Urinary bladder (tissue), 3 donors: ENCODE measurements at regions not wholly inside any gene's neighbourhood (a gene's known extent, or its start where the extent isn't known, plus 50 kb on each side); places are given as distances from the start of the nearest gene placed in this dataset.
"Not testable (repeated sequence)": the region's sequence is repeated elsewhere in the genome, so short reads cannot be mapped to it uniquely, and the experiment has no call there.

Experiments used
- DNase-seq: peaks from one replicate; pipeline ENCODE4 v3.0.0-alpha.2; 2015; ENCODE audit errors: extremely low spot score
- H3K27ac ChIP-seq: one replicate; pipeline ENCODE4 v1.5.1; 2013; ENCODE audit warnings: low read depth, mild to moderate bottlenecking, moderate library complexity
- H3K36me3 ChIP-seq: one replicate; pipeline ENCODE4 v1.6.1; 2013; ENCODE audit warnings: mild to moderate bottlenecking, moderate library complexity; ENCODE audit not compliant: insufficient read depth
- H3K4me1 ChIP-seq: one replicate; pipeline ENCODE4 v1.6.1; 2013; ENCODE audit warnings: mild to moderate bottlenecking, moderate library complexity; ENCODE audit not compliant: insufficient read depth
- H3K4me3 ChIP-seq: one replicate; pipeline ENCODE4 v1.5.1; 2013; ENCODE audit warnings: low read depth, low read length
- WGBS: extraction: QIAGEN DNeasy Blood & Tissue Kit; methylation state at CpG from one replicate; pipeline ENCODE4 v1.1.7; 2013; 5-methylcytosine and 5-hydroxymethylcytosine counted together
- donor health status: healthy with polysubstance abuse.
- donor health status: healthy.

GRCh38 chr1:73899311-73899710 is 298.7 kb downstream of the LRRIQ3 start:
- Histone ChIP-seq H3K36me3 (no peaks in the 10 kb centered on the region), H3K4me3 (no peak overlapping the region), H3K27ac (no peak overlapping the region), H3K4me1 (no peaks in the 10 kb centered on the region)
- WGBS, result 28% methylated on average over 3 of the region's 3 CpGs
- DNase-seq, result no peak

GRCh38 chr1:73898540-73898939 is 299.4 kb downstream of the LRRIQ3 start:
- Histone ChIP-seq H3K4me1 (no peaks in the 10 kb centered on the region), H3K27ac (no peak overlapping the region), H3K36me3 (no peaks in the 10 kb centered on the region), H3K4me3 (no peak overlapping the region)
- 81% methylated on average over 3 of the region's 3 CpGs for WGBS
- DNase-seq, result no peak

GRCh38 chr1:73887412-73887811 is 310.6 kb downstream of the LRRIQ3 start:
- WGBS, result 78% methylated on average over 3 of the region's 3 CpGs
- no peak overlapping the region for H3K27ac ChIP-seq
- H3K4me3 ChIP-seq, result no peak overlapping the region
- no peaks in the 10 kb centered on the region for H3K4me1 ChIP-seq
- no peak for DNase-seq
- no peaks in the 10 kb centered on the region for H3K36me3 ChIP-seq

- whole genome bisulfite sequencing, result 62% methylated on average over 2 of the region's 2 CpGs
- Histone ChIP-seq H3K4me1 (no peaks in the 10 kb centered on the region), H3K27ac (no peak overlapping the region), H3K4me3 (no peak overlapping the region), H3K36me3 (no peaks in the 10 kb centered on the region)
- DNase-seq, result no peak
These were observed 311.3 kb downstream of the LRRIQ3 start for GRCh38 chr1:73886716-73887115.

- no peak for DNase-seq
- H3K4me3 ChIP-seq, result no peak overlapping the region
- H3K4me1 ChIP-seq, result no peaks in the 10 kb centered on the region
- 64% methylated on average over 1 of the region's 1 CpG for WGBS
- no peak overlapping the region for H3K27ac ChIP-seq
- H3K36me3 ChIP-seq, result no peaks in the 10 kb centered on the region
These were observed 323.2 kb downstream of the LRRIQ3 start for GRCh38 chr1:73874806-73875205.

DNA sequence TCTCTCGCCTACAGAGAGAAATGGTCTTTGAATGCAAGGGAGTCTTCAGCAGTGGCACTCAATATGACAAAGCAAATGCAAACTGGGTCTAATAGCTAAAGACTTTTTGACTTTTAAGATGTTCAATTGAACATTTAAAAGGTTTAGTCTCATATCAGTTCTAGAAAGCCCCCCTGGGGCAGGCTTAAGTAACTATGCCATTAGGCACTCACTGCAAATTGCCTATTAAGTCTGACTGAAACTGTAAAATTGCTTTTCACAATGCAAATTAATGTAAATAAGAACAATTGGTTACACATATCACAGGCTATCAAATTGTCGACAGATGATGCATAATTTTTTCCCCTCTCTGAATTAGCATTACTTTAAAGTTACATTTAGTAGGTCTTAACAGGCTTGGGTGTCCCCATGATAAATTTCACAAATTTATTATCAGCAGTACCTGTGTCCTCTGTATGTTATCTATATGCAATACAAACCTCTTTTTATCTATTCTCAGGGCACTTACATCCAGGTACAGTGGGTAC is 329.1 kb downstream of the LRRIQ3 start:
- WGBS, result 72% methylated on average over 2 of the region's 2 CpGs
- H3K4me1 ChIP-seq, result no peaks in the 10 kb centered on the region
- no peak overlapping the region for H3K27ac ChIP-seq
- no peaks in the 10 kb centered on the region for H3K36me3 ChIP-seq
- H3K4me3 ChIP-seq, result no peak overlapping the region
- no peak for DNase-seq

GRCh38 chr1:73862355-73862754 is 335.6 kb downstream of the LRRIQ3 start:
- no peak for DNase-seq
- no peak overlapping the region for H3K4me3 ChIP-seq
- no peaks in the 10 kb centered on the region for H3K4me1 ChIP-seq
- H3K27ac ChIP-seq, result no peak overlapping the region
- 83% methylated on average over 1 of the region's 1 CpG for WGBS
- H3K36me3 ChIP-seq, result no peaks in the 10 kb centered on the region

- Histone ChIP-seq H3K36me3 (no peaks in the 10 kb centered on the region), H3K27ac (no peak overlapping the region), H3K4me3 (no peak overlapping the region), H3K4me1 (no peaks in the 10 kb centered on the region)
- no peak for DNase-seq
- WGBS, result 41% methylated on average over 2 of the region's 2 CpGs
These were observed 337.5 kb downstream of the LRRIQ3 start for GRCh38 chr1:73860421-73860950.

GRCh38 chr1:73859227-73859626 is 338.7 kb downstream of the LRRIQ3 start:
- no peaks in the 10 kb centered on the region for H3K4me1 ChIP-seq
- H3K27ac ChIP-seq, result no peak overlapping the region
- H3K36me3 ChIP-seq, result no peaks in the 10 kb centered on the region
- no peak overlapping the region for H3K4me3 ChIP-seq
- DNase-seq, result no peak
- WGBS, result 100% methylated on average over 1 of the region's 1 CpG

DNA sequence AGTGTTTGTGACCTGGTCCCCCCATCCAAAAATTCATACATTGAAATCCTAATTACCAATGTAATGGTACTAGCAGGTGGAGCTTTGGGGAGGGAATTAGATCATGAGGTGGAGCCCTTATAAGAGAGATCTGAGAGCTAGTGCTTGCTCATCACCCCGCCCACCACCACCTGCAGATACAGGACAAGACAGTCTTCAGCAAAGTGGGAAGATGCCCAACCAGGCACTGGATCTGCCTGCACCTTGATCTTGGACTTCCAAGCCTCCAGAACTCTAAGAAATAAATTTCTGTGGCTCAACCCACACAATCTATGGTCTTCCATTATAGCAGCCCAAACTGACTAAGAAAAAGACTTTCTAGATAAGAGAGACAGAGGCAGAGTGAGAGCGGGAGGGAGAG is 343.4 kb downstream of the LRRIQ3 start:
- no peak overlapping the region for H3K27ac ChIP-seq
- no peak overlapping the region for H3K4me3 ChIP-seq
- H3K4me1 ChIP-seq, result no peaks in the 10 kb centered on the region
- WGBS, result 91% methylated on average over 2 of the region's 2 CpGs
- no peaks in the 10 kb centered on the region for H3K36me3 ChIP-seq
- no peak for DNase-seq

DNA sequence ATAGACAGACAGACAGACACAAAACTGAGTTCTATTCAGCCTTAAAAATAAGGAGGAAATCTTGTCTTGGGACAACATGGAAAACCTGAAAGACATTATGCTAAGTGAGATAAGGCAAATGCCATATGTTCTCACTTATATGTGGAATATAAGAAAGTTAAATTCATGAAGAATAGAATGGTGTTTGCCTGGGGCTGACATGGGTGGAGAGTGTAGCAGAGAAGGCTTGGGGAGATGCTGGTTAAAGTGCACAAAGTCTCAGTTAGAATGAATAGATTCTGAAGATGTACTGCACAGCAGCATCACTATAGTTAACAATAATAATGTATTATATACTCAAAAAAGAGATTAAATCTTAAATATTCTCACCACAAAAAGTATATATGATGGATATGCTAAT is 355.5 kb downstream of the LRRIQ3 start:
- no peaks in the 10 kb centered on the region for H3K4me1 ChIP-seq
- no peak for DNase-seq
- H3K27ac ChIP-seq, result no peak overlapping the region
- no peaks in the 10 kb centered on the region for H3K36me3 ChIP-seq
- no peak overlapping the region for H3K4me3 ChIP-seq

DNA sequence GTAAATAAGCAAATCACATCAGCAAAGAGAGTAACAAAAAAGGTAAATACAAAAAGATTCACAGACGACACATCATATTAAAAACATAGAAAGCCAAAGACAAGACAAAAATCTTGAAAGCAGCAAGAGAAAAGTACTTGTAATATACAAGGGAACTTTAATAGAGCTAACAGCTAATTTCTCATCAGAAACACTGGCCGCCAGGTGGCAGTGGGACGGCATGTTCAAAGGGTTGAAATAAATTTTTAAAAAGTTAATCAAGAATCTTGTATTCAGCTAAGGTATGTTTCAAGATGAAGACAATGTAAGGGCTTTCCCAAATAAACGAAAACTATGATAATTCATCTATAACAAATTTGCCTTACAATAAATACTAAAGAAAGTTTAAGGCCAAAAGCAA is 358.1 kb downstream of the LRRIQ3 start:
- no peak overlapping the region for H3K4me3 ChIP-seq
- no peaks in the 10 kb centered on the region for H3K4me1 ChIP-seq
- no peaks in the 10 kb centered on the region for H3K36me3 ChIP-seq
- no peak for DNase-seq
- 44% methylated on average over 4 of the region's 4 CpGs for WGBS
- no peak overlapping the region for H3K27ac ChIP-seq

DNA sequence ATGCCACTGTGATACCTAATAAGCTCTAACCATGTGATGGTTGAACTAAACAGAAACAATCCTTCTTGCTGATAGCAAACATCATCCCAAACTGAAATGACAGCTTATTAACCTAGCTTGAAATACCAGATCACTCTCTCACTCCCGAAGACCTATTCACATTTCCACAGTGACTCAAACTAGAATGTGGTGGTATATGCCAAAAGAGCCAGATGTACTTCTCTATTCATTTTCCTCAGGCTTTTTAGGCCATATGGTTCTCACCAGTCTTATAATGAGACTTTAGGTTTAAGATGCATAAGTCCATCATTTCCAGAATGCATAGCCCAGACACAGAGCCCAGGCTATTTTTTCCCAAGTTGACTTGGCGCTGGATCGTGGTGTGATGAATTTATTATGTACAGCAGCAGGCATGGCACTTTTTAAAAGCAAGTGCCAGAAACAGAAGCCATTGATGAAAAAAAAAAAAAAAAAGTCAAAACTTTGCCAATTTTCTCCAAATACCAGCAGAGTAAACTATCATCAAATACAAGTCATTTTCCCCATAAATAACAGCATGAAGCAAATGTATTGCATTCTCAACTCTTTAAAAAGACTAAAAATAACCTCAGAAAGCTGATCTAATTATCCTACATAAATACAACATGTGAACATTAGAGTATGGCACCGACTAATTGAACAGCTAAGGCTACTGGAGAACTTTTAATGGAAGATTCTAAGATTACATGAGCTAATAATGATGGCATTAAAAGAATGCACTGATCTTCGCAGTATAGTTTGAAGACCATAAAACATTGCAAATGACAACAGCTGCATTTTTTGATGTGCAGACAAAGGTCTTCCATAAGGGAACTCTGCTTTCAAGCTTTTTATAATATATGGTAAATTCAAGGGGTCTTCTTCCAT is 365.4 kb downstream of the LRRIQ3 start:
- no peak overlapping the region for H3K27ac ChIP-seq
- WGBS, result 56% methylated on average over 5 of the region's 5 CpGs
- no peak overlapping the region for H3K4me3 ChIP-seq
- H3K4me1 ChIP-seq, result no peaks in the 10 kb centered on the region
- no peak for DNase-seq
- no peaks in the 10 kb centered on the region for H3K36me3 ChIP-seq

- H3K27ac ChIP-seq, H3K4me3 ChIP-seq, H3K36me3 ChIP-seq, H3K4me1 ChIP-seq, DNase-seq: not testable (repeated sequence)
- WGBS, result 91% methylated on average over 3 of the region's 3 CpGs
These were observed 370.7 kb downstream of the LRRIQ3 start for GRCh38 chr1:73827283-73827682.
